ENCODE measurements at regions not wholly inside any gene's neighbourhood (a gene's known extent, or its start where the extent isn't known, plus 50 kb on each side); places are given as distances from the start of the nearest gene placed in this dataset.

GRCh38 chr12:116675339-116676107 is 62.3 kb downstream of the SPRING1 start:
- no peaks in the 10 kb centered on the region for H4K20me1 ChIP-seq (ENCODE audit: insufficient read depth)
- BruUV-seq (replicated peaks): no TSS peak
- no peak overlapping the region for H3K4me2 ChIP-seq (ENCODE audit: low read length)
- no peak overlapping the region for H3K27ac ChIP-seq (ENCODE audit: low read depth, low read length)
- H3K79me2 ChIP-seq (ENCODE audit: insufficient read depth, low read length): no peaks in the 10 kb centered on the region
- peaks cover 0 to 11% of the 10 kb centered on the region in 2 experiments; a peak in 3 of 4 replicates for H3K4me1 ChIP-seq (ENCODE audit: control insufficient read depth in 1 of 2, insufficient read depth in 2 of 2, low read length in 2 of 2)
- intact Hi-C loops (cut with micrococcal nuclease): loop anchor here (10.0 kb wide), 1 partner anchor 531 kb away; no protein-coding TSS in a partner anchor
- H3K9me2 ChIP-seq (ENCODE audit: insufficient read depth): no peaks in the 10 kb centered on the region
- ATAC-seq: no peak
- no peak overlapping the region for H3K4me3 ChIP-seq (replicated peaks in 1 of 2; ENCODE audit: low read depth in 1 of 2, low read length in 2 of 2)
- TF ChIP-seq SP1 (IDR thresholded peaks at IDR 0.05; ENCODE audit: low read depth) (no peak), REST (IDR thresholded peaks at IDR 0.05; ENCODE audit: low read depth) (no peak), CTCF (IDR thresholded peaks at IDR 0.05 in 2 of 3, conservative IDR thresholded peaks at IDR 0.05 in 1 of 3; ENCODE audit: borderline replicate concordance in 1 of 3, insufficient read depth in 1 of 3, low read depth in 2 of 3, low read length in 2 of 3) (no peak)
- no peak overlapping the region for H3K9ac ChIP-seq (ENCODE audit: low read length)
- no peaks in the 10 kb centered on the region for H3K36me3 ChIP-seq (ENCODE audit: control insufficient read depth in 1 of 2, insufficient read depth in 2 of 2, low read length in 2 of 2)
- H3K9me3 ChIP-seq (ENCODE audit: control insufficient read depth in 1 of 2, insufficient read depth in 1 of 2, low read depth in 1 of 2, low read length in 2 of 2): no peaks in the 10 kb centered on the region
- no peak for DNase-seq (ENCODE audit: low read depth, low spot score)
- POLR2A ChIA-PET: no interaction called here
- RAD21 ChIA-PET (ENCODE audit: low non-redundant PET in 1 of 2, low total read pairs in 2 of 2, uncharacterized antibody in 2 of 2, unreplicated experiment in 2 of 2): no interaction called here
- CTCF ChIA-PET: no interaction called here
- no peaks in the 10 kb centered on the region for H3K27me3 ChIP-seq (ENCODE audit: insufficient read depth, low read length)
- no peak overlapping the region for H2AFZ ChIP-seq (ENCODE audit: low read depth, low read length, poor library complexity, severe bottlenecking)
